ENCODE measurements at regions not wholly inside any gene's neighbourhood (a gene's known extent, or its start where the extent isn't known, plus 50 kb on each side); places are given as distances from the start of the nearest gene placed in this dataset.

- Histone ChIP-seq H3K27me3 (replicated peaks in 1 of 7) (no peaks in the 10 kb centered on the region), H3K36me3 (no peaks in the 10 kb centered on the region), H3K27ac (no peak overlapping the region), H3K4me1 (no peaks in the 10 kb centered on the region), H3K9me3 (peaks cover 0 to 47% (median 17%) of the 10 kb centered on the region in 8 donors), H3K4me3 (no peak overlapping the region)
- TF ChIP-seq POLR2AphosphoS5 (IDR thresholded peaks at IDR 0.05) (no peak), CTCF (IDR thresholded peaks at IDR 0.05 in 8 of 11, conservative IDR thresholded peaks at IDR 0.05 in 3 of 11) (no peak)
- intact Hi-C loops (cut with DNase I; ENCODE audit: low total_unique reads): no loop called here
- no peak for DNase-seq
- 54 to 81% (median 72%) methylated on average over 1 of the region's 1 CpG for WGBS, 5 donors
These were observed 802.3 kb upstream of the PRR20A start for GRCh38 chr13:56338421-56338820.

GRCh38 chr13:56347014-56347413 lies 793.7 kb upstream of the PRR20A start:
- Histone ChIP-seq H3K27me3 (replicated peaks in 1 of 7) (no peaks in the 10 kb centered on the region), H3K27ac (no peak overlapping the region), H3K4me1 (no peaks in the 10 kb centered on the region), H3K36me3 (no peaks in the 10 kb centered on the region), H3K9me3 (peaks cover 0 to 32% (median 4%) of the 10 kb centered on the region in 8 donors), H3K4me3 (no peak overlapping the region)
- intact Hi-C loops (cut with DNase I; ENCODE audit: low total_unique reads): no loop called here
- DNase-seq: no peak
- TF ChIP-seq POLR2A (IDR thresholded peaks at IDR 0.05) (no peak), POLR2AphosphoS5 (IDR thresholded peaks at IDR 0.05) (no peak), CTCF (IDR thresholded peaks at IDR 0.05 in 8 of 11, conservative IDR thresholded peaks at IDR 0.05 in 3 of 11) (no peak)
- 54 to 68% (median 59%) methylated on average over 1 of the region's 1 CpG for WGBS, 5 donors

GRCh38 chr13:56349866-56350265 lies 790.9 kb upstream of the PRR20A start:
- Histone ChIP-seq H3K27me3 (replicated peaks in 1 of 7) (no peaks in the 10 kb centered on the region), H3K36me3 (no peaks in the 10 kb centered on the region), H3K27ac (no peak overlapping the region), H3K9me3 (peaks cover 0 to 15% (median 0%) of the 10 kb centered on the region in 8 donors), H3K4me1 (no peaks in the 10 kb centered on the region), H3K4me3 (no peak overlapping the region)
- WGBS, 5 donors: 77 to 91% (median 85%) methylated on average over 2 of the region's 2 CpGs
- DNase-seq: no peak
- TF ChIP-seq POLR2AphosphoS5 (IDR thresholded peaks at IDR 0.05): no peak
- TF ChIP-seq POLR2A (IDR thresholded peaks at IDR 0.05): no peak
- no peak for TF ChIP-seq CTCF (IDR thresholded peaks at IDR 0.05 in 8 of 11, conservative IDR thresholded peaks at IDR 0.05 in 3 of 11)
- intact Hi-C loops (cut with DNase I; ENCODE audit: low total_unique reads): no loop called here

- TF ChIP-seq CTCF (IDR thresholded peaks at IDR 0.05 in 8 of 11, conservative IDR thresholded peaks at IDR 0.05 in 3 of 11): no peak
- TF ChIP-seq POLR2A (IDR thresholded peaks at IDR 0.05): no peak
- TF ChIP-seq POLR2AphosphoS5 (IDR thresholded peaks at IDR 0.05): no peak
- Histone ChIP-seq H3K9me3 (peaks cover 0 to 15% (median 0%) of the 10 kb centered on the region in 8 donors), H3K36me3 (no peaks in the 10 kb centered on the region), H3K27me3 (replicated peaks in 1 of 7) (no peaks in the 10 kb centered on the region), H3K27ac (no peak overlapping the region), H3K4me3 (no peak overlapping the region), H3K4me1 (no peaks in the 10 kb centered on the region)
- intact Hi-C loops (cut with DNase I; ENCODE audit: low total_unique reads): no loop called here
- DNase-seq: no peak
- 66 to 84% (median 77%) methylated on average over 3 of the region's 3 CpGs for WGBS, 5 donors
These were observed 789.7 kb upstream of the PRR20A start for GRCh38 chr13:56351041-56351440.

Data from spleen (tissue), 11 donors.